Ishikawa (cell line): ENCODE measurements at regions not wholly inside any gene's neighbourhood (a gene's known extent, or its start where the extent isn't known, plus 50 kb on each side); places are given as distances from the start of the nearest gene placed in this dataset.

Experiments used
- CEBPB ChIP-seq: IDR thresholded peaks from 2 replicates; pipeline ENCODE4 v1.6.1; 2012
- CREB1 ChIP-seq: IDR thresholded peaks from 2 replicates; pipeline ENCODE4 v1.6.1; 2012; ENCODE audit warnings: low read depth
- EGR1 ChIP-seq: IDR thresholded peaks from 2 replicates; pipeline ENCODE4 v1.6.1; 2012
- EP300 ChIP-seq: IDR thresholded peaks from 2 replicates; pipeline ENCODE4 v1.6.1; 2012; ENCODE audit warnings: borderline replicate concordance
- FOXM1 ChIP-seq: IDR thresholded peaks from 2 replicates; pipeline ENCODE4 v1.6.1; 2012; ENCODE audit warnings: low read depth, borderline replicate concordance
- NFIC ChIP-seq: IDR thresholded peaks from 2 replicates; pipeline ENCODE4 v1.6.1; 2012
- RAD21 ChIP-seq: IDR thresholded peaks from 2 replicates; pipeline ENCODE4 v1.6.1; 2012; ENCODE audit warnings: low read depth
- TAF1 ChIP-seq: IDR thresholded peaks from 2 replicates; pipeline ENCODE4 v1.6.1; 2012; ENCODE audit warnings: low read depth, mild to moderate bottlenecking
- TCF12 ChIP-seq: IDR thresholded peaks from 2 replicates; pipeline ENCODE4 v1.6.1; 2012; ENCODE audit warnings: low read depth
- TEAD4 ChIP-seq: IDR thresholded peaks from 2 replicates; pipeline ENCODE4 v1.6.1; 2012
- YY1 ChIP-seq: IDR thresholded peaks from 2 replicates; pipeline ENCODE4 v1.6.1; 2012; ENCODE audit warnings: low read depth
- ZBTB7A ChIP-seq: IDR thresholded peaks from 2 replicates; pipeline ENCODE4 v1.6.1; 2012; ENCODE audit warnings: low read depth
- TF ChIP-seq, protein P1 (sequence below): IDR thresholded peaks from 2 replicates; pipeline ENCODE4 v1.6.1; 2012
- TF ChIP-seq, protein P2 (sequence below): IDR thresholded peaks from 2 replicates; pipeline ENCODE4 v1.6.1; 2012
- TF ChIP-seq, protein P3 (sequence below): IDR thresholded peaks from 2 replicates; pipeline ENCODE4 v1.6.1; 2012; ENCODE audit warnings: low read depth, mild to moderate bottlenecking

DNA sequence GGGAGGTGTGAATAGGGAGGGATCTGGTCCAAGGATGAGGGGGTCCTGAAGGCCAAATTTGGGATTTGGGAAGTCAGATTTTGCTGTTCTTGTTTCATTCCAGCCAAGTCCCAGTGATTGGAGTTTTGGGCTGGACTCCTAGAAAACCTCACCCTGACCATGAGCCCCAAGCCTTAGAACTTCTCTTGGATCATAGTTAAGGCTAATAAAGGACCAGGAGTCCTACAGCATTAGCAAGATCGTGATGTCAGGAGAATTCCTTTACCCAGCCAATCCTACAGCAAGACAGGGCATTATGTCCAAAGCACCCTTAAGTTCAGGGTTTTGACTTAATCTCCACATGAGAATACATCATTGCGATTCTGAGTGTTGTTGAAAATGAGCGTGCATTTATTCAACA is 85.0 kb downstream of the SOX9 start:
- TF ChIP-seq TCF12 (no peak), FOXM1 (no peak), EP300 (no peak), RAD21 (no peak), TEAD4 (no peak), NFIC (no peak), YY1 (no peak), TAF1 (no peak), CREB1 (no peak), CEBPB (no peak), ZBTB7A (no peak), EGR1 (no peak)
- TF ChIP-seq, protein P1, sequence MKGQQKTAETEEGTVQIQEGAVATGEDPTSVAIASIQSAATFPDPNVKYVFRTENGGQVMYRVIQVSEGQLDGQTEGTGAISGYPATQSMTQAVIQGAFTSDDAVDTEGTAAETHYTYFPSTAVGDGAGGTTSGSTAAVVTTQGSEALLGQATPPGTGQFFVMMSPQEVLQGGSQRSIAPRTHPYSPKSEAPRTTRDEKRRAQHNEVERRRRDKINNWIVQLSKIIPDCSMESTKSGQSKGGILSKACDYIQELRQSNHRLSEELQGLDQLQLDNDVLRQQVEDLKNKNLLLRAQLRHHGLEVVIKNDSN = no peak
- TF ChIP-seq, protein P2, sequence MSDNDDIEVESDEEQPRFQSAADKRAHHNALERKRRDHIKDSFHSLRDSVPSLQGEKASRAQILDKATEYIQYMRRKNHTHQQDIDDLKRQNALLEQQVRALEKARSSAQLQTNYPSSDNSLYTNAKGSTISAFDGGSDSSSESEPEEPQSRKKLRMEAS = no peak
- TF ChIP-seq, protein P3, sequence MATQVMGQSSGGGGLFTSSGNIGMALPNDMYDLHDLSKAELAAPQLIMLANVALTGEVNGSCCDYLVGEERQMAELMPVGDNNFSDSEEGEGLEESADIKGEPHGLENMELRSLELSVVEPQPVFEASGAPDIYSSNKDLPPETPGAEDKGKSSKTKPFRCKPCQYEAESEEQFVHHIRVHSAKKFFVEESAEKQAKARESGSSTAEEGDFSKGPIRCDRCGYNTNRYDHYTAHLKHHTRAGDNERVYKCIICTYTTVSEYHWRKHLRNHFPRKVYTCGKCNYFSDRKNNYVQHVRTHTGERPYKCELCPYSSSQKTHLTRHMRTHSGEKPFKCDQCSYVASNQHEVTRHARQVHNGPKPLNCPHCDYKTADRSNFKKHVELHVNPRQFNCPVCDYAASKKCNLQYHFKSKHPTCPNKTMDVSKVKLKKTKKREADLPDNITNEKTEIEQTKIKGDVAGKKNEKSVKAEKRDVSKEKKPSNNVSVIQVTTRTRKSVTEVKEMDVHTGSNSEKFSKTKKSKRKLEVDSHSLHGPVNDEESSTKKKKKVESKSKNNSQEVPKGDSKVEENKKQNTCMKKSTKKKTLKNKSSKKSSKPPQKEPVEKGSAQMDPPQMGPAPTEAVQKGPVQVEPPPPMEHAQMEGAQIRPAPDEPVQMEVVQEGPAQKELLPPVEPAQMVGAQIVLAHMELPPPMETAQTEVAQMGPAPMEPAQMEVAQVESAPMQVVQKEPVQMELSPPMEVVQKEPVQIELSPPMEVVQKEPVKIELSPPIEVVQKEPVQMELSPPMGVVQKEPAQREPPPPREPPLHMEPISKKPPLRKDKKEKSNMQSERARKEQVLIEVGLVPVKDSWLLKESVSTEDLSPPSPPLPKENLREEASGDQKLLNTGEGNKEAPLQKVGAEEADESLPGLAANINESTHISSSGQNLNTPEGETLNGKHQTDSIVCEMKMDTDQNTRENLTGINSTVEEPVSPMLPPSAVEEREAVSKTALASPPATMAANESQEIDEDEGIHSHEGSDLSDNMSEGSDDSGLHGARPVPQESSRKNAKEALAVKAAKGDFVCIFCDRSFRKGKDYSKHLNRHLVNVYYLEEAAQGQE = no peak

DNA sequence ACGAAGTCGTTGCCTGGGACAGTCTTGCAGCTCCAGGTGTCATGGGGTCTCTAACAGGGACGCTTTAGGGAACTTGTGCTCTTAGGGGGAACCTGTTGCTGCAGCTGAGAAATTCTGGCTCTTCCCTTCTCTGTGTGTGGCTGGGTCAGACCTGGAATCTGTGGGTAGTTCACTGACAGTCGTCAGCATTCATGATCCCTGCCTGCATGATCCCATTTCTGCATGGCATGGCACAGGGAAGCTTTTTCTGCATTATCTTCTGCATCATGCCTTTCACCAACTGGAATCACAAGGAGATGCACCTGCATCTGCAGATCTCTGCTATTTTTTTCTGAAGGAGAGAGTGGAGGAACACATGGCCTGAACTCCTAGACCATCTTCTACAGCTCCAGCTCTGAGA is 85.6 kb downstream of the SOX9 start:
- TF ChIP-seq EGR1 = no peak

DNA sequence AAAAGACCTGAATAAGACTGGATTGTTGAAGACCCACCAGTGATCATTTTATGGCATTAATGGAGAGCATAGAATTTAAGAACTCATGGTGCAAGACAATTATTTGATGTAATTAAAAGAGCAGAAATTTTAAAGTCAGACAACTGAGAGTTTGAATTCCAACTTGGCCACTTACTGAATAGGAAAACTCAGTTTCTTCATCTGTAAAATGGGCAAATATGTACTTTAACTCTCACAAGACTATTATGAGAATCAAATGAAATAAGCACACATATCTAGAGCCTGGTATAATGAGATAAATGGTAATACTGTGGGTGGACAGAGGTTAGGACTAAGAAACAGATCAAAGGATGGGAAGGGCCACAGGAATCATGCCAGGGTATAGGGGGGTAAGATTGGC is 88.0 kb downstream of the SOX9 start:
- TF ChIP-seq ZBTB7A = no peak
- TF ChIP-seq, protein P2 = no peak
- TF ChIP-seq TAF1 = no peak
- TF ChIP-seq TCF12 = no peak
- no peak for TF ChIP-seq RAD21
- TF ChIP-seq CREB1 = no peak
- TF ChIP-seq, protein P1 = no peak
- no peak for TF ChIP-seq CEBPB
- no peak for TF ChIP-seq TEAD4
- no peak for TF ChIP-seq EP300
- no peak for TF ChIP-seq FOXM1

DNA sequence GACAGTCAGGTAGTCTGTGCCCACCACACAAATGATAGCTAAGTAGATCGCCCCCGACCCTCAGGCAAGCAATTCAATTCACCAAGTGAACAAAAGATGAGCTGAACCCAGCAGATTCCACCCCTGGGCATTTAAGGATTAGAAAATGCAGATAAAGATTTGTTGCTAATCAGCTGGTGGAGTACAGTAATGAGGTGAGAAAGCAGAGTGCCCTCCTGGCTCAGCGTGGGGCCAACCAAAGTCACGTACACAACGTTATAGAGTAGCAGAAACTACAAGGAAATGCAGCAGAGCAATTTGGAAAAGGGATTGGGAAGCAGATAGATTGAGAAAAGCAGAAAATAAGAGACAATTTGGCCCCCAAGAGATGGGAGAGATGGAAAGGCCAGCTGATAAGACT is 91.2 kb downstream of the SOX9 start:
- TF ChIP-seq ZBTB7A (no peak), TEAD4 (no peak), NFIC (no peak), EGR1 (no peak)
- TF ChIP-seq, protein P3 = no peak

DNA sequence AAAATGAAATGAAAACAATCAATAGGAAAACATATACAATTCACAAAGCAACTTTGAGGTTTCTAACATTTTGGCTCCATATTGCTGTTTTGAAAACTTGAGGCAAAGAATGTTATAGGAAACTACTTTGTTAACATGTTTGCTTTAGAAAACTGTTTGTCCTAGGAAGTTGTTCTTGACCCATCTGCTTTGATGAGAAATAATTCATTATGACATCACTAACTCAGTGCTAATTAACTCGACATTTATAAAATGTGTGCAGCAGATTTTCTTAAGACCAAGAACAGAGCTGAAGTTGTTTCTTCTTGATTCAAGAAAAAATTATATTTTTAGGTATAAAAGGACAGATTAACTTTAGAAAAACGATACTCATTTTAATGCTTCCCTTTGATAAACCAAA is 94.7 kb downstream of the SOX9 start:
- TF ChIP-seq, protein P2 = no peak
- TF ChIP-seq ZBTB7A (no peak), YY1 (no peak), CREB1 (no peak), RAD21 (no peak), EP300 (no peak)
- TF ChIP-seq, protein P1 = no peak
- TF ChIP-seq, protein P3 = no peak
